GM12874 (cell line): ENCODE measurements at regions not wholly inside any gene's neighbourhood (a gene's known extent, or its start where the extent isn't known, plus 50 kb on each side); places are given as distances from the start of the nearest gene placed in this dataset.

Experiments used
- CTCF ChIP-seq: IDR thresholded peaks from 2 replicates; pipeline ENCODE4 v1.5.1; 2011; ENCODE audit warnings: low read depth, mild to moderate bottlenecking, control low read depth, low read length, moderate library complexity; ENCODE audit not compliant: insufficient read depth

- no peak for TF ChIP-seq CTCF
Measured at GRCh38 chr21:20522611-20523010, 475.6 kb upstream of the NCAM2 start.

- TF ChIP-seq CTCF: no peak
Measured at GRCh38 chr21:20523191-20523590, 475.0 kb upstream of the NCAM2 start.

GRCh38 chr21:20527731-20528460 lies 470.3 kb upstream of the NCAM2 start:
- TF ChIP-seq CTCF: no peak

GRCh38 chr21:20537130-20537529 lies 461.1 kb upstream of the NCAM2 start:
- no peak for TF ChIP-seq CTCF

GRCh38 chr21:20538039-20538658 lies 460.1 kb upstream of the NCAM2 start:
- TF ChIP-seq CTCF: no peak

GRCh38 chr21:20545454-20545853 lies 452.8 kb upstream of the NCAM2 start:
- no peak for TF ChIP-seq CTCF

- TF ChIP-seq CTCF: no peak
Measured at GRCh38 chr21:20551939-20552338, 446.3 kb upstream of the NCAM2 start.
